Liver (tissue), 8 donors: ENCODE measurements at regions not wholly inside any gene's neighbourhood (a gene's known extent, or its start where the extent isn't known, plus 50 kb on each side); places are given as distances from the start of the nearest gene placed in this dataset.

ENCODE experiments used
- DNase-seq: peaks from one replicate; pipeline ENCODE4 v3.0.0-alpha.2; 2017; ENCODE audit warnings: low spot score
- H3K27ac ChIP-seq, 2 donors: one replicate each; pipeline ENCODE4 v1.7.0; 2013; ENCODE audit warnings: inconsistent platforms in 2 of 2, low read length in 2 of 2, control low read depth in 1 of 2, low read depth in 1 of 2, mild to moderate bottlenecking in 1 of 2
- H3K27me3 ChIP-seq, 4 donors: one replicate each; pipeline versions ENCODE4 v1.6.1 to v1.7.0; 2013; ENCODE audit warnings: low read length in 3 of 4, inconsistent platforms in 1 of 4, mild to moderate bottlenecking in 1 of 4, moderate library complexity in 1 of 4; ENCODE audit not compliant: control insufficient read depth in 4 of 4, insufficient read depth in 4 of 4
- H3K36me3 ChIP-seq, 4 donors: one replicate each; pipeline versions ENCODE4 v1.6.1 to v1.7.0; 2013; ENCODE audit warnings: low read length in 3 of 4, mild to moderate bottlenecking in 3 of 4, low read depth in 1 of 4, moderate library complexity in 1 of 4; ENCODE audit not compliant: control insufficient read depth in 4 of 4, insufficient read depth in 3 of 4
- H3K4me1 ChIP-seq, 4 donors: one replicate each; pipeline versions ENCODE4 v1.6.1 to v1.7.0; 2013; ENCODE audit warnings: low read length in 3 of 4, mild to moderate bottlenecking in 3 of 4, moderate library complexity in 1 of 4; ENCODE audit not compliant: control insufficient read depth in 4 of 4, insufficient read depth in 4 of 4
- H3K4me3 ChIP-seq, 3 donors: one replicate each; pipeline versions ENCODE4 v1.6.1 to v1.7.0; 2013; ENCODE audit warnings: low read length in 3 of 3, control low read depth in 1 of 3, low read depth in 1 of 3, mild to moderate bottlenecking in 1 of 3
- H3K9ac ChIP-seq, 2 donors: one replicate each; pipeline ENCODE4 v1.7.0; 2013; ENCODE audit warnings: low read length in 2 of 2, mild to moderate bottlenecking in 2 of 2, moderate library complexity in 2 of 2, control low read depth in 1 of 2, low read depth in 1 of 2
- H3K9me3 ChIP-seq, 4 donors: one replicate each; pipeline versions ENCODE4 v1.6.1 to v1.7.0; 2013; ENCODE audit warnings: low read length in 3 of 4; ENCODE audit not compliant: control insufficient read depth in 4 of 4
- FOXA1 ChIP-seq: IDR thresholded peaks from 2 replicates; pipeline ENCODE4 v1.6.1; 2016; ENCODE audit warnings: antibody characterized with exemption
- HNF4G ChIP-seq: IDR thresholded peaks from 2 replicates; pipeline ENCODE4 v1.6.1; 2016; ENCODE audit warnings: antibody characterized with exemption
- JUND ChIP-seq, 2 donors: IDR thresholded peaks; 2 replicates each; pipeline ENCODE4 v1.6.1; 2016; ENCODE audit warnings: antibody characterized with exemption in 2 of 2
- MAX ChIP-seq: IDR thresholded peaks from 2 replicates; pipeline ENCODE4 v1.6.1; 2016; ENCODE audit warnings: antibody characterized with exemption
- NR2F2 ChIP-seq: IDR thresholded peaks from 2 replicates; pipeline ENCODE4 v1.6.1; 2016; ENCODE audit warnings: antibody characterized with exemption
- RAD21 ChIP-seq, 2 donors: IDR thresholded peaks; 2 replicates each; pipeline ENCODE4 v1.6.1; 2016; ENCODE audit warnings: antibody characterized with exemption in 2 of 2, mild to moderate bottlenecking in 2 of 2
- REST ChIP-seq: IDR thresholded peaks from 2 replicates; pipeline ENCODE4 v1.6.1; 2016; ENCODE audit warnings: antibody characterized with exemption, mild to moderate bottlenecking
- RXRA ChIP-seq, 2 donors: IDR thresholded peaks; 2 replicates each; pipeline ENCODE4 v1.6.1; 2017 to 2018; ENCODE audit warnings: antibody characterized with exemption in 2 of 2, mild to moderate bottlenecking in 1 of 2
- SP1 ChIP-seq: IDR thresholded peaks from 2 replicates; pipeline ENCODE4 v1.6.1; 2018; ENCODE audit warnings: antibody characterized with exemption, mild to moderate bottlenecking
- ZBTB33 ChIP-seq: IDR thresholded peaks from 2 replicates; pipeline ENCODE4 v1.6.1; 2016; ENCODE audit warnings: antibody characterized with exemption
- WGBS: extraction: QIAGEN DNeasy Blood & Tissue Kit; methylation state at CpG from one replicate; pipeline ENCODE4 v1.1.7; 2013; 5-methylcytosine and 5-hydroxymethylcytosine counted together
- TF ChIP-seq, protein P1 (sequence below): fragments of 150-350 bp; IDR thresholded peaks from 2 replicates; pipeline ENCODE4 v1.5.1; 2017; ENCODE audit warnings: improper control_type of control experiment, low read depth, low read length; ENCODE audit not compliant: missing input control
- TF ChIP-seq, protein P2 (sequence below): IDR thresholded peaks from 2 replicates; pipeline ENCODE4 v1.6.1; 2016; ENCODE audit warnings: antibody characterized with exemption
- donor health status: healthy.
- donor health status: healthy.
- donor health status: healthy.
- donor health status: healthy.
- donor health status: healthy.

DNA sequence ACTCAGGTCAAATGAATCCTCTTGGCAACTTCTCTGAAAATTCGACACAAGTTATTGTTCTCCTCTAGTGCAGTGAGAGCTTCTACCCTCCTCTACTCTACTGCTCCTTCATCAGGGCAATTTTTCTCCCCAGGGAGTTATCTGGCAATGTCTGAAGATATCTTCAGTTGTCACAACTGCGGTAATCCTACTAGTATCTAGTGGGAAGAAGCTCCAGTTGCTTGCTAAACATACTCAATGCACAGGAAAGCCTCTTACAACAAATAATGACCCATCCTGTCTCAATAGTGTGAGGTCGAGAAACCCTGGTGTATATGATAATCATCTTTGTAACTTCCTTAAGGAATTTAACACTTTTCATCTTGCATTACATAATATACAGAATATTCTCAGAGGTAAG, 1147.6 kb downstream of the IGSF11 start (continued):
- TF ChIP-seq ZBTB33 (no peak), SP1 (no peak), RAD21 (IDR thresholded peaks at IDR 0.05) (no peak), JUND (IDR thresholded peaks at IDR 0.05) (no peak), NR2F2 (no peak), RXRA (IDR thresholded peaks at IDR 0.05) (no peak)
- TF ChIP-seq, protein P1, sequence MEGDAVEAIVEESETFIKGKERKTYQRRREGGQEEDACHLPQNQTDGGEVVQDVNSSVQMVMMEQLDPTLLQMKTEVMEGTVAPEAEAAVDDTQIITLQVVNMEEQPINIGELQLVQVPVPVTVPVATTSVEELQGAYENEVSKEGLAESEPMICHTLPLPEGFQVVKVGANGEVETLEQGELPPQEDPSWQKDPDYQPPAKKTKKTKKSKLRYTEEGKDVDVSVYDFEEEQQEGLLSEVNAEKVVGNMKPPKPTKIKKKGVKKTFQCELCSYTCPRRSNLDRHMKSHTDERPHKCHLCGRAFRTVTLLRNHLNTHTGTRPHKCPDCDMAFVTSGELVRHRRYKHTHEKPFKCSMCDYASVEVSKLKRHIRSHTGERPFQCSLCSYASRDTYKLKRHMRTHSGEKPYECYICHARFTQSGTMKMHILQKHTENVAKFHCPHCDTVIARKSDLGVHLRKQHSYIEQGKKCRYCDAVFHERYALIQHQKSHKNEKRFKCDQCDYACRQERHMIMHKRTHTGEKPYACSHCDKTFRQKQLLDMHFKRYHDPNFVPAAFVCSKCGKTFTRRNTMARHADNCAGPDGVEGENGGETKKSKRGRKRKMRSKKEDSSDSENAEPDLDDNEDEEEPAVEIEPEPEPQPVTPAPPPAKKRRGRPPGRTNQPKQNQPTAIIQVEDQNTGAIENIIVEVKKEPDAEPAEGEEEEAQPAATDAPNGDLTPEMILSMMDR, result no peak

- no peaks in the 10 kb centered on the region for H3K36me3 ChIP-seq
- TF ChIP-seq, protein P2, sequence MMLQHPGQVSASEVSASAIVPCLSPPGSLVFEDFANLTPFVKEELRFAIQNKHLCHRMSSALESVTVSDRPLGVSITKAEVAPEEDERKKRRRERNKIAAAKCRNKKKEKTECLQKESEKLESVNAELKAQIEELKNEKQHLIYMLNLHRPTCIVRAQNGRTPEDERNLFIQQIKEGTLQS, result no peak
- TF ChIP-seq HNF4G (no peak), ZBTB33 (no peak), RXRA (IDR thresholded peaks at IDR 0.05) (no peak), NR2F2 (no peak), MAX (no peak), FOXA1 (no peak), REST (no peak)
- no peak overlapping the region for H3K27ac ChIP-seq
- no peak overlapping the region for H3K4me3 ChIP-seq
- 51% methylated on average over 4 of the region's 4 CpGs for WGBS
- H3K9me3 ChIP-seq, result no peaks in the 10 kb centered on the region
- H3K4me1 ChIP-seq, result no peaks in the 10 kb centered on the region
- H3K27me3 ChIP-seq, result peaks cover 0 to 4% (median 0%) of the 10 kb centered on the region in 4 donors
- no peak overlapping the region for H3K9ac ChIP-seq
- no peak for DNase-seq
Measured at GRCh38 chr3:117887901-117888300, 1146.7 kb downstream of the IGSF11 start.
